ENCODE measurements at regions not wholly inside any gene's neighbourhood (a gene's known extent, or its start where the extent isn't known, plus 50 kb on each side); places are given as distances from the start of the nearest gene placed in this dataset.
"Not testable (repeated sequence)": the region's sequence is repeated elsewhere in the genome, so short reads cannot be mapped to it uniquely, and the experiment has no call there.

DNA sequence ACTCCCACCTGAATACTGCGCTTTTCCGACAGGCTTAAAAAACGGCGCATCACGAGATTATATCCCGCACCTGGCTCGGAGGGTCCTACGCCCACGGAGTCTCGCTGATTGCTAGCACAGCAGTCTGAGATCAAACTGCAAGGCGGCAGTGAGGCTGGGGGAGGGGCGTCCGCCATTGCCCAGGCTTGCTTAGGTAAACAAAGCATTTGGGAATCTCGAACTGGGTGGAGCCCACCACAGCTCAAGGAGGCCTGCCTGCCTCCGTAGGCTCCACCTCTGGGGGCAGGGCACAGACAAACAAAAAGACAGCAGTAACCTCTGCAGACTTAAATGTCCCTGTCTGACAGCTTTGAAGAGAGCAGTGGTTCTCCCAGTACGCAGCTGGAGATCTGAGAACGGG lies 976.2 kb upstream of the TMEFF2 start:
- TF ChIP-seq PRDM15 (CRISPR knock-in tag; IDR thresholded peaks at IDR 0.05); CTCF (CRISPR knock-in tag; IDR thresholded peaks at IDR 0.05); ZBTB40 (IDR thresholded peaks at IDR 0.05); ZBTB40 (CRISPR knock-in tag; IDR thresholded peaks at IDR 0.05); AFF4 (CRISPR knock-in tag; IDR thresholded peaks at IDR 0.05): not testable (repeated sequence)
